H1 (cell line): ENCODE measurements at regions not wholly inside any gene's neighbourhood (a gene's known extent, or its start where the extent isn't known, plus 50 kb on each side); places are given as distances from the start of the nearest gene placed in this dataset.

Experiments used
- CTCF ChIA-PET: fragments of 300-600 bp; sonication (Branson Sonifier 250); formaldehyde crosslinking; loops from one replicate; lab custom pipeline; 2021; ENCODE audit not compliant: partially characterized antibody; lab: Charles Lee
- POLR2A ChIA-PET: fragments of 300-600 bp; sonication (Branson Sonifier 250); formaldehyde crosslinking; loops from one replicate; lab custom pipeline; 2021; ENCODE audit warnings: inconsistent platforms; ENCODE audit not compliant: partially characterized antibody; lab: Charles Lee
- DNase-seq, 2 experiments: peaks; one replicate each; pipeline versions ENCODE4 v3.0.0 to v3.0.0-alpha.2; 2010 to 2022; ENCODE audit warnings: low spot score in 2 of 2, low read depth in 1 of 2, mixed read lengths in 1 of 2
- FAIRE-seq: peaks from 2 replicates; lab custom pipeline; 2011; peaks lifted over from hg19 to GRCh38; lab: Jason Lieb, UNC
- H2AFZ ChIP-seq: 2 replicates; pipeline ENCODE4 v1.8.1; 2012; ENCODE audit warnings: low read length, inconsistent platforms
- H2AK5ac ChIP-seq: 2 replicates; pipeline ENCODE4 v1.6.1; 2013; ENCODE audit warnings: low read depth, low read length
- H2BK120ac ChIP-seq: replicated peaks from 2 replicates; pipeline ENCODE3; 2013; ENCODE audit warnings: low read depth, low read length, inconsistent platforms
- H2BK12ac ChIP-seq: 2 replicates; pipeline ENCODE4 v1.6.1; 2013; ENCODE audit warnings: low read depth, low read length
- H2BK15ac ChIP-seq: 2 replicates; pipeline ENCODE4 v1.6.1; 2013; ENCODE audit warnings: low read length
- H2BK20ac ChIP-seq: 2 replicates; pipeline ENCODE4 v1.6.1; 2013; ENCODE audit warnings: low read length
- H2BK5ac ChIP-seq: 2 replicates; pipeline ENCODE4 v1.6.1; 2013; ENCODE audit warnings: low read depth, low read length
- H3K14ac ChIP-seq: 2 replicates; pipeline ENCODE4 v1.6.1; 2013; ENCODE audit warnings: inconsistent platforms; ENCODE audit not compliant: insufficient read length
- H3K18ac ChIP-seq: 2 replicates; pipeline ENCODE4 v1.6.1; 2013; ENCODE audit warnings: low read length; ENCODE audit errors: extremely low read depth
- H3K23ac ChIP-seq: 2 replicates; pipeline ENCODE4 v1.6.1; 2013; ENCODE audit warnings: inconsistent platforms; ENCODE audit not compliant: insufficient read length
- H3K23me2 ChIP-seq: 2 replicates; pipeline ENCODE4 v1.6.1; 2013; ENCODE audit warnings: low read depth, low read length
- H3K27ac ChIP-seq: 2 replicates; pipeline ENCODE4 v1.6.1; 2011; ENCODE audit warnings: low read depth, low read length, inconsistent platforms
- H3K27me3 ChIP-seq, 4 experiments: replicated peaks in 1 of 4; 1 replicate in 1 of 4; 2 replicates in 3 of 4; pipeline versions ENCODE4 v1.6.1 to v1.8.1; 2011 to 2013; ENCODE audit warnings: low read length in 3 of 4, mild to moderate bottlenecking in 3 of 4, inconsistent platforms in 2 of 4, mixed read lengths in 2 of 4, moderate library complexity in 1 of 4; ENCODE audit not compliant: control insufficient read depth in 3 of 4, insufficient read depth in 3 of 4; ENCODE audit errors: extremely low read depth in 1 of 4
- H3K36me3 ChIP-seq, 4 experiments: 2 replicates each; pipeline versions ENCODE4 v1.6.1 to v1.8.1; 2011 to 2013; ENCODE audit warnings: mild to moderate bottlenecking in 4 of 4, low read length in 3 of 4, moderate library complexity in 2 of 4, control low read depth in 1 of 4, inconsistent platforms in 1 of 4; ENCODE audit not compliant: insufficient read depth in 4 of 4, control insufficient read depth in 2 of 4
- H3K4ac ChIP-seq: replicated peaks from 2 replicates; pipeline ENCODE3; 2013; ENCODE audit warnings: low read length, low read depth, mixed read lengths, inconsistent platforms; ENCODE audit not compliant: insufficient read length
- H3K4me1 ChIP-seq, 4 experiments: replicated peaks in 1 of 4; 1 replicate in 1 of 4; 2 replicates in 3 of 4; pipeline versions ENCODE4 v1.6.1 to v1.8.1; 2011 to 2013; ENCODE audit warnings: low read length in 3 of 4, inconsistent platforms in 2 of 4, mixed read lengths in 1 of 4; ENCODE audit not compliant: insufficient read depth in 4 of 4, control insufficient read depth in 3 of 4
- H3K4me2 ChIP-seq, 2 experiments: 2 replicates each; pipeline versions ENCODE4 v1.6.1 to v1.8.1; 2011 to 2013; ENCODE audit warnings: low read depth in 2 of 2, low read length in 2 of 2, control low read depth in 1 of 2, inconsistent platforms in 1 of 2, mild to moderate bottlenecking in 1 of 2; ENCODE audit not compliant: insufficient read depth in 1 of 2
- H3K4me3 ChIP-seq, 4 experiments: fragments of 200-600, 300-600 bp in 1 of 4; sonication (generic), shearing (Covaris generic), sonication (Bioruptor Twin) in 1 of 4; 2 replicates each; pipeline versions ENCODE4 v1.5.1 to v1.8.1; 2011 to 2016; ENCODE audit warnings: low read length in 4 of 4, low read depth in 3 of 4, control low read depth in 2 of 4, inconsistent platforms in 2 of 4, mild to moderate bottlenecking in 2 of 4, mixed read lengths in 1 of 4, moderate library complexity in 1 of 4; ENCODE audit not compliant: insufficient read depth in 2 of 4; ENCODE audit errors: extremely low read depth in 1 of 4
- H3K56ac ChIP-seq: replicated peaks from 2 replicates; pipeline ENCODE3; 2013; ENCODE audit warnings: low read depth, mild to moderate bottlenecking, mixed read lengths, low read length, inconsistent platforms; ENCODE audit not compliant: insufficient read length
- H3K79me1 ChIP-seq: 2 replicates; pipeline ENCODE4 v1.6.1; 2013; ENCODE audit warnings: low read depth, low read length, control low read depth
- H3K79me2 ChIP-seq, 2 experiments: 2 replicates each; pipeline versions ENCODE4 v1.6.1 to v1.8.1; 2012 to 2013; ENCODE audit warnings: low read length in 2 of 2, mild to moderate bottlenecking in 2 of 2, inconsistent platforms in 1 of 2; ENCODE audit not compliant: insufficient read depth in 2 of 2, control insufficient read depth in 1 of 2
- H3K9ac ChIP-seq, 4 experiments: replicated peaks in 1 of 4; 1 replicate in 1 of 4; 2 replicates in 3 of 4; pipeline versions ENCODE4 v1.6.1 to v1.8.1; 2011 to 2013; ENCODE audit warnings: low read depth in 3 of 4, low read length in 3 of 4, control low read depth in 2 of 4, mild to moderate bottlenecking in 2 of 4, moderate library complexity in 2 of 4, inconsistent platforms in 1 of 4; ENCODE audit errors: extremely low read depth in 1 of 4
- H3K9me3 ChIP-seq, 2 experiments: 2 replicates each; pipeline versions ENCODE4 v1.6.1 to v1.8.1; 2012 to 2013; ENCODE audit warnings: mild to moderate bottlenecking in 2 of 2, moderate library complexity in 2 of 2, control low read depth in 1 of 2, inconsistent platforms in 1 of 2, low read depth in 1 of 2, low read length in 1 of 2, mixed read lengths in 1 of 2; ENCODE audit not compliant: insufficient read depth in 2 of 2
- H4K20me1 ChIP-seq, 2 experiments: replicated peaks in 1 of 2; 2 replicates each; pipeline versions ENCODE3 to v1.8.1; 2011 to 2013; ENCODE audit warnings: inconsistent platforms in 2 of 2, low read length in 2 of 2, mild to moderate bottlenecking in 1 of 2; ENCODE audit not compliant: insufficient read depth in 2 of 2, control insufficient read depth in 1 of 2
- H4K5ac ChIP-seq: 2 replicates; pipeline ENCODE4 v1.6.1; 2013; ENCODE audit warnings: low read length, low read depth, mixed read lengths, inconsistent platforms; ENCODE audit not compliant: insufficient read length
- H4K8ac ChIP-seq: 2 replicates; pipeline ENCODE4 v1.8.0; 2013; ENCODE audit warnings: mild to moderate bottlenecking, moderate library complexity, low read length, inconsistent platforms; ENCODE audit not compliant: insufficient read depth; ENCODE audit errors: extremely low read depth
- H4K91ac ChIP-seq: replicated peaks from 2 replicates; pipeline ENCODE3; 2013; ENCODE audit warnings: low read length, mixed read lengths, inconsistent platforms; ENCODE audit not compliant: insufficient read length
- CHD1 ChIP-seq: IDR thresholded peaks from 2 replicates; pipeline ENCODE4 v1.6.1; 2012; ENCODE audit warnings: low read depth, low read length, improper control_type of control experiment
- EGR1 ChIP-seq: IDR thresholded peaks from 2 replicates; pipeline ENCODE4 v1.6.1; 2011; ENCODE audit warnings: low read depth, low read length, borderline replicate concordance
- EP300 ChIP-seq, 2 experiments: IDR thresholded peaks; 1 replicate in 1 of 2; 2 replicates in 1 of 2; pipeline ENCODE4 v1.6.1; 2011 to 2012; ENCODE audit warnings: low read depth in 2 of 2, low read length in 2 of 2, mild to moderate bottlenecking in 2 of 2, borderline replicate concordance in 1 of 2, inconsistent platforms in 1 of 2, moderate library complexity in 1 of 2
- KDM4A ChIP-seq: IDR thresholded peaks from one replicate; pipeline ENCODE4 v1.7.1; 2012; ENCODE audit warnings: low read depth, mild to moderate bottlenecking, moderate library complexity, low read length, inconsistent platforms; ENCODE audit not compliant: severe bottlenecking
- KDM5A ChIP-seq: fragments of 200-600 bp; IDR thresholded peaks from 2 replicates; pipeline ENCODE4 v1.7.1; 2012; ENCODE audit warnings: mild to moderate bottlenecking, low read length, inconsistent platforms, mixed read lengths
- RAD21 ChIP-seq, 2 experiments: IDR thresholded peaks in 1 of 2; conservative IDR thresholded peaks in 1 of 2; 2 replicates each; pipeline ENCODE4 v1.6.1; 2011; ENCODE audit warnings: low read depth in 2 of 2, low read length in 2 of 2, improper control_type of control experiment in 1 of 2, inconsistent platforms in 1 of 2, mild to moderate bottlenecking in 1 of 2, moderate library complexity in 1 of 2
- SRF ChIP-seq: IDR thresholded peaks from 2 replicates; pipeline ENCODE4 v1.6.1; 2011; ENCODE audit warnings: mild to moderate bottlenecking, low read depth, low read length, moderate library complexity
- WGBS, 2 experiments: shearing (Covaris generic) in 1 of 2; methylation state at CpG; one replicate each; pipeline versions ENCODE4 v1.1.6 to v1.1.7; 2013 to 2015; ENCODE audit warnings: low lambda C conversion rate in 2 of 2, mixed read lengths in 2 of 2, inconsistent platforms in 1 of 2, low coverage in 1 of 2, missing lambda C conversion rate in 1 of 2; ENCODE audit not compliant: insufficient replicate concordance in 2 of 2, insufficient coverage in 1 of 2, insufficient read length in 1 of 2; ENCODE audit errors: extremely low coverage in 1 of 2, missing lambda C conversion rate in 1 of 2; 5-methylcytosine and 5-hydroxymethylcytosine counted together
- TF ChIP-seq, protein P1 (sequence below), 3 experiments: IDR thresholded peaks; 1 replicate in 2 of 3; 2 replicates in 1 of 3; pipeline versions ENCODE4 v1.5.1 to v1.6.1; 2011; ENCODE audit warnings: low read length in 3 of 3, mild to moderate bottlenecking in 3 of 3, inconsistent platforms in 2 of 3, low read depth in 1 of 3, moderate library complexity in 1 of 3; ENCODE audit not compliant: insufficient read depth in 1 of 3; ENCODE audit errors: control extremely low read depth in 1 of 3
- TF ChIP-seq, protein P2 (sequence below): IDR thresholded peaks from 2 replicates; pipeline ENCODE4 v1.6.1; 2012; ENCODE audit warnings: low read length, inconsistent platforms

DNA sequence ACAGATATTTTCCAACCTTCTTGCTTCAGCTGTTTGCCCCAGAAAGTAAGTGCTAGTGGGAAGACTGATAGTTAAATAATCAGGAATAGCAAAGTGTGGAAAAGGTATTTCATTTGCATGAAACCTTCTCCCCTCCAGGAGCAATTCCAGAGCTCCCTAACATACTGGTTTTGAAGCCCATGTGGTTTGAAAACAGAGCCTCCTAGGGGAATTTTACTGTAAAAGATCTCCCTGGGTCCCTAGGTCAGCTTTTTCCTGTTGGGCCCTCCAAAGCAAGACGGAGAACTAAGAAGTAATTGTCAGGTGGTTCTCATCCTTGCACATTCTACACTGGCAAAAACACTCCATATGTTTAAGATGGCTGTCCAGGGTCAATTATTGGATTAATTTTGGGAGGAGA is 218.7 kb upstream of the FOXD3 start:
- no peak overlapping the region for H2AK5ac ChIP-seq
- H3K27me3 ChIP-seq = no peaks in the 10 kb centered on the region
- no peak overlapping the region for H3K9ac ChIP-seq
- no peak overlapping the region for H3K4me3 ChIP-seq
- no peak overlapping the region for H3K4me2 ChIP-seq
- 38% methylated on average over 1 of the region's 1 CpG; no CpG with 5 or more reads in 1 of the 2 experiments for WGBS, 2 experiments
- H2BK120ac ChIP-seq = no peak overlapping the region
- no peaks in the 10 kb centered on the region for H3K79me2 ChIP-seq
- H2BK15ac ChIP-seq = no peak overlapping the region
- H2BK12ac ChIP-seq = no peak overlapping the region
- no peak overlapping the region for H2BK20ac ChIP-seq
- no peak overlapping the region for H3K14ac ChIP-seq
- POLR2A ChIA-PET = no interaction called here
- peak; percentile 13 for FAIRE-seq
- no peaks in the 10 kb centered on the region for H3K23me2 ChIP-seq
- no peaks in the 10 kb centered on the region for H3K79me1 ChIP-seq
- H3K9me3 ChIP-seq = no peaks in the 10 kb centered on the region
- no peak overlapping the region for H4K5ac ChIP-seq
- H2BK5ac ChIP-seq = no peak overlapping the region
- H2AFZ ChIP-seq = no peak overlapping the region
- DNase-seq = no peak
- no peak overlapping the region for H3K23ac ChIP-seq
- no peak overlapping the region for H4K8ac ChIP-seq
- H4K91ac ChIP-seq = no peak overlapping the region
- H3K4ac ChIP-seq = no peak overlapping the region
- no peaks in the 10 kb centered on the region for H3K36me3 ChIP-seq
- peaks cover 0 to 11% (median 5%) of the 10 kb centered on the region in 4 experiments; a peak in 3 of 7 replicates for H3K4me1 ChIP-seq
- CTCF ChIA-PET = interaction anchor here (0.5 to 3.3 kb wide), 16 partner anchors 10 to 232 kb away, joined by 3 to 17 read pairs (median 4); no protein-coding TSS in a partner anchor
- H3K56ac ChIP-seq = no peak overlapping the region
- no peak overlapping the region for H3K27ac ChIP-seq
- H4K20me1 ChIP-seq = no peaks in the 10 kb centered on the region
- no peak overlapping the region for H3K18ac ChIP-seq
- TF ChIP-seq EGR1 (no peak), EP300 (IDR thresholded peaks at IDR 0.05; ENCODE audit: borderline replicate concordance in 1 of 2, low read depth in 2 of 2, low read length in 2 of 2) (no peak), KDM5A (no peak), CHD1 (no peak), SRF (no peak), RAD21 (IDR thresholded peaks at IDR 0.05 in 1 of 2, conservative IDR thresholded peaks at IDR 0.05 in 1 of 2; ENCODE audit: low read depth in 2 of 2, low read length in 2 of 2) (peak; percentile 26 to 51; a peak in 3 of 4 replicates), KDM4A (no peak)
- TF ChIP-seq, protein P1, sequence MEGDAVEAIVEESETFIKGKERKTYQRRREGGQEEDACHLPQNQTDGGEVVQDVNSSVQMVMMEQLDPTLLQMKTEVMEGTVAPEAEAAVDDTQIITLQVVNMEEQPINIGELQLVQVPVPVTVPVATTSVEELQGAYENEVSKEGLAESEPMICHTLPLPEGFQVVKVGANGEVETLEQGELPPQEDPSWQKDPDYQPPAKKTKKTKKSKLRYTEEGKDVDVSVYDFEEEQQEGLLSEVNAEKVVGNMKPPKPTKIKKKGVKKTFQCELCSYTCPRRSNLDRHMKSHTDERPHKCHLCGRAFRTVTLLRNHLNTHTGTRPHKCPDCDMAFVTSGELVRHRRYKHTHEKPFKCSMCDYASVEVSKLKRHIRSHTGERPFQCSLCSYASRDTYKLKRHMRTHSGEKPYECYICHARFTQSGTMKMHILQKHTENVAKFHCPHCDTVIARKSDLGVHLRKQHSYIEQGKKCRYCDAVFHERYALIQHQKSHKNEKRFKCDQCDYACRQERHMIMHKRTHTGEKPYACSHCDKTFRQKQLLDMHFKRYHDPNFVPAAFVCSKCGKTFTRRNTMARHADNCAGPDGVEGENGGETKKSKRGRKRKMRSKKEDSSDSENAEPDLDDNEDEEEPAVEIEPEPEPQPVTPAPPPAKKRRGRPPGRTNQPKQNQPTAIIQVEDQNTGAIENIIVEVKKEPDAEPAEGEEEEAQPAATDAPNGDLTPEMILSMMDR (IDR thresholded peaks at IDR 0.05; ENCODE audit: control extremely low read depth in 1 of 3, insufficient read depth in 1 of 3, low read depth in 1 of 3, low read length in 3 of 3) = peak in 2 of 3 experiments; percentile 27 to 44; a peak in 3 of 4 replicates
- TF ChIP-seq, protein P2, sequence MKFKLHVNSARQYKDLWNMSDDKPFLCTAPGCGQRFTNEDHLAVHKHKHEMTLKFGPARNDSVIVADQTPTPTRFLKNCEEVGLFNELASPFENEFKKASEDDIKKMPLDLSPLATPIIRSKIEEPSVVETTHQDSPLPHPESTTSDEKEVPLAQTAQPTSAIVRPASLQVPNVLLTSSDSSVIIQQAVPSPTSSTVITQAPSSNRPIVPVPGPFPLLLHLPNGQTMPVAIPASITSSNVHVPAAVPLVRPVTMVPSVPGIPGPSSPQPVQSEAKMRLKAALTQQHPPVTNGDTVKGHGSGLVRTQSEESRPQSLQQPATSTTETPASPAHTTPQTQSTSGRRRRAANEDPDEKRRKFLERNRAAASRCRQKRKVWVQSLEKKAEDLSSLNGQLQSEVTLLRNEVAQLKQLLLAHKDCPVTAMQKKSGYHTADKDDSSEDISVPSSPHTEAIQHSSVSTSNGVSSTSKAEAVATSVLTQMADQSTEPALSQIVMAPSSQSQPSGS = no peak
